ENCODE measurements at regions not wholly inside any gene's neighbourhood (a gene's known extent, or its start where the extent isn't known, plus 50 kb on each side); places are given as distances from the start of the nearest gene placed in this dataset.

- no peak for DNase-seq (ENCODE audit: extremely low spot score)
- CTCF ChIA-PET, result no interaction called here
- TF ChIP-seq HDGF (IDR thresholded peaks at IDR 0.05; ENCODE audit: borderline replicate concordance), result no peak
- no peak for TF ChIP-seq FOXK2 (IDR thresholded peaks at IDR 0.05)
- TF ChIP-seq ZNF384 (IDR thresholded peaks at IDR 0.05), result no peak
- TF ChIP-seq ARNT (IDR thresholded peaks at IDR 0.05), result no peak
- no peak for TF ChIP-seq LEF1 (IDR thresholded peaks at IDR 0.05; ENCODE audit: borderline replicate concordance)
- no peak for TF ChIP-seq SUZ12 (IDR thresholded peaks at IDR 0.05)
- TF ChIP-seq, protein P1, sequence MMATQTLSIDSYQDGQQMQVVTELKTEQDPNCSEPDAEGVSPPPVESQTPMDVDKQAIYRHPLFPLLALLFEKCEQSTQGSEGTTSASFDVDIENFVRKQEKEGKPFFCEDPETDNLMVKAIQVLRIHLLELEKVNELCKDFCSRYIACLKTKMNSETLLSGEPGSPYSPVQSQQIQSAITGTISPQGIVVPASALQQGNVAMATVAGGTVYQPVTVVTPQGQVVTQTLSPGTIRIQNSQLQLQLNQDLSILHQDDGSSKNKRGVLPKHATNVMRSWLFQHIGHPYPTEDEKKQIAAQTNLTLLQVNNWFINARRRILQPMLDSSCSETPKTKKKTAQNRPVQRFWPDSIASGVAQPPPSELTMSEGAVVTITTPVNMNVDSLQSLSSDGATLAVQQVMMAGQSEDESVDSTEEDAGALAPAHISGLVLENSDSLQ (IDR thresholded peaks at IDR 0.05), result no peak
- no peak for TF ChIP-seq L3MBTL2 (conservative IDR thresholded peaks at IDR 0.05)
- TF ChIP-seq FOXA1 (IDR thresholded peaks at IDR 0.05), result no peak
- no peak for TF ChIP-seq CTBP1 (IDR thresholded peaks at IDR 0.05; ENCODE audit: borderline replicate concordance)
- TF ChIP-seq NFRKB (IDR thresholded peaks at IDR 0.05), result no peak
- no peak for TF ChIP-seq ELF4 (IDR thresholded peaks at IDR 0.05)
- TF ChIP-seq TARDBP (IDR thresholded peaks at IDR 0.05), result no peak
- no peak for TF ChIP-seq FOXM1 (IDR thresholded peaks at IDR 0.05; ENCODE audit: borderline replicate concordance)
- POLR2A ChIA-PET, result no interaction called here
Measured at GRCh38 chr16:88301431-88301830, 81.3 kb upstream of the ZNF469 start.

- CTCF ChIA-PET, result no interaction called here
- TF ChIP-seq, protein P1 (IDR thresholded peaks at IDR 0.05), result no peak
- no peak for TF ChIP-seq SUZ12 (IDR thresholded peaks at IDR 0.05)
- TF ChIP-seq ELF4 (IDR thresholded peaks at IDR 0.05), result no peak
- no peak for TF ChIP-seq BHLHE40 (IDR thresholded peaks at IDR 0.05; ENCODE audit: borderline replicate concordance)
- TF ChIP-seq CTBP1 (IDR thresholded peaks at IDR 0.05; ENCODE audit: borderline replicate concordance), result no peak
- TF ChIP-seq SP1 (IDR thresholded peaks at IDR 0.05), result no peak
- TF ChIP-seq FOXK2 (IDR thresholded peaks at IDR 0.05), result no peak
- no peak for TF ChIP-seq LEF1 (IDR thresholded peaks at IDR 0.05; ENCODE audit: borderline replicate concordance)
- TF ChIP-seq ZNF384 (IDR thresholded peaks at IDR 0.05), result no peak
- TF ChIP-seq HDGF (IDR thresholded peaks at IDR 0.05; ENCODE audit: borderline replicate concordance), result no peak
- TF ChIP-seq FOXM1 (IDR thresholded peaks at IDR 0.05; ENCODE audit: borderline replicate concordance), result no peak
- TF ChIP-seq TARDBP (IDR thresholded peaks at IDR 0.05), result no peak
- no peak for TF ChIP-seq ARNT (IDR thresholded peaks at IDR 0.05)
- TF ChIP-seq NFRKB (IDR thresholded peaks at IDR 0.05), result no peak
- TF ChIP-seq FOXA1 (IDR thresholded peaks at IDR 0.05), result no peak
- TF ChIP-seq L3MBTL2 (conservative IDR thresholded peaks at IDR 0.05), result no peak
- POLR2A ChIA-PET, result no interaction called here
Measured at GRCh38 chr16:88301886-88302285, 80.9 kb upstream of the ZNF469 start.

GRCh38 chr16:88302666-88303065 lies 80.1 kb upstream of the ZNF469 start:
- ChIA-PET CTCF (no interaction called here), POLR2A (no interaction called here)
- TF ChIP-seq SP1 (IDR thresholded peaks at IDR 0.05) (no peak), ZNF384 (IDR thresholded peaks at IDR 0.05) (no peak), LEF1 (IDR thresholded peaks at IDR 0.05; ENCODE audit: borderline replicate concordance) (no peak), L3MBTL2 (conservative IDR thresholded peaks at IDR 0.05) (no peak), ARNT (IDR thresholded peaks at IDR 0.05) (no peak), FOXK2 (IDR thresholded peaks at IDR 0.05) (no peak), TARDBP (IDR thresholded peaks at IDR 0.05) (no peak), CTBP1 (IDR thresholded peaks at IDR 0.05; ENCODE audit: borderline replicate concordance) (no peak), FOXA1 (IDR thresholded peaks at IDR 0.05) (no peak), ELF4 (IDR thresholded peaks at IDR 0.05) (no peak), FOXM1 (IDR thresholded peaks at IDR 0.05; ENCODE audit: borderline replicate concordance) (no peak), SUZ12 (IDR thresholded peaks at IDR 0.05) (no peak), NFRKB (IDR thresholded peaks at IDR 0.05) (no peak), BHLHE40 (IDR thresholded peaks at IDR 0.05; ENCODE audit: borderline replicate concordance) (no peak)
- TF ChIP-seq, protein P1 (IDR thresholded peaks at IDR 0.05), result no peak
- DNase-seq (ENCODE audit: extremely low spot score), result no peak

More at GRCh38 chr16:88301886-88302285, 80.9 kb upstream of the ZNF469 start:
- DNase-seq (ENCODE audit: extremely low spot score), result no peak

GRCh38 chr16:88303405-88303804 lies 79.4 kb upstream of the ZNF469 start:
- ChIA-PET CTCF (no interaction called here), POLR2A (no interaction called here)
- no peak for DNase-seq (ENCODE audit: extremely low spot score)
- TF ChIP-seq ARNT (IDR thresholded peaks at IDR 0.05) (no peak), SP1 (IDR thresholded peaks at IDR 0.05) (no peak), HDGF (IDR thresholded peaks at IDR 0.05; ENCODE audit: borderline replicate concordance) (no peak), SUZ12 (IDR thresholded peaks at IDR 0.05) (no peak), CTBP1 (IDR thresholded peaks at IDR 0.05; ENCODE audit: borderline replicate concordance) (no peak)

DNA sequence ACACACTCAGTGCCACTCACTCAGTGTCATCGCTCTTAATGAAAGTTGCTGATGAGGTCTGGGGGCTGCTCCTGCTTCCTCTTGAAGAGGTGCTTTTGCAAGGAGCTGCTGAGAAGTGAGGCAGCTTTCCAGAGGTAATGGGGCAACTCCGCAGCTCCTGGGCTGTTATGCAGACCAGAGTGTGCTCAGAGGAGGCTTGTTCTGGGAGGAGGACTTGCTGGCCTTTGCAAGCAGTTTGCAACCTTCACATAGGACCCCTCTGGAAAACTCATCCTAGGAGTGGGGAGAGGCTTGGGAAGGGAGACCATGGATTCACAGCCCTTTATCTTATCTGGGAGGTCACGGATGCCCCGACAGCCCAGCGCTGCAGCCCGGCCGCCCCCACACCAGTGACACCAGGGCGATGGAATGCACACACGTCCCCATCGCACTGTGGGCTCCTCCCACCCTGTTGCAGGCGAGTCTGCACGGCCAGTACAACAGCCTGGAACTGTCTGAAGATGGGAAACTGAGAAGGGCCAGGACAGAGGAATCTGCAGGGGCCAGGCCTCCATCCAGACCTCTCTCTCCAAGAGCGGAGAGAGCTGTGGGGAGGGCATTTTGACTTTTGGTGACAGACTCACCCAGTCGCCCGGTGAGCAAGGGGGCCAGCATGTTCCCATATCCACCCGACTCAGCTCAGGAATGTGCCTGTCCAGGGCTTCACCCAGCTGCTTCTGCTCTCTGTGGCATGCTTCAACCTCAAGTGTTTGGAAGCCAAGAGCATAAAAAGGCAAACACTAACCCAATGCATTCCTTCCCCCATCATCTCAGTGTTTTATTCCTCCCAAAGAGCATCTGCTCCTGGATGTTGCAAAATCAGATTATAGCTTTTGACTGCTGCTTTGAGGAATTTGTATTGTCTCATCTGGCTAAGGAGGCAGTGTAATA lies 78.6 kb upstream of the ZNF469 start:
- ChIA-PET CTCF (no interaction called here), POLR2A (no interaction called here)
- no peak for DNase-seq (ENCODE audit: extremely low spot score)
- TF ChIP-seq L3MBTL2 (conservative IDR thresholded peaks at IDR 0.05) (no peak), BHLHE40 (IDR thresholded peaks at IDR 0.05; ENCODE audit: borderline replicate concordance) (no peak), ZNF384 (IDR thresholded peaks at IDR 0.05) (no peak), FOXM1 (IDR thresholded peaks at IDR 0.05; ENCODE audit: borderline replicate concordance) (no peak), HDGF (IDR thresholded peaks at IDR 0.05; ENCODE audit: borderline replicate concordance) (no peak), ARNT (IDR thresholded peaks at IDR 0.05) (no peak), NFRKB (IDR thresholded peaks at IDR 0.05) (no peak), SP1 (IDR thresholded peaks at IDR 0.05) (no peak), FOXA1 (IDR thresholded peaks at IDR 0.05) (no peak), CTBP1 (IDR thresholded peaks at IDR 0.05; ENCODE audit: borderline replicate concordance) (no peak), FOXK2 (IDR thresholded peaks at IDR 0.05) (no peak), ELF4 (IDR thresholded peaks at IDR 0.05) (no peak)
